Bone marrow (tissue), 2 donors: ENCODE measurements at regions not wholly inside any gene's neighbourhood (a gene's known extent, or its start where the extent isn't known, plus 50 kb on each side); places are given as distances from the start of the nearest gene placed in this dataset.
"Not testable (repeated sequence)": the region's sequence is repeated elsewhere in the genome, so short reads cannot be mapped to it uniquely, and the experiment has no call there.

Experiments
- DNase-seq, 2 donors: peaks; one replicate each; lab custom pipeline; 2025; lab: John Stamatoyannopoulos, UW

DNA sequence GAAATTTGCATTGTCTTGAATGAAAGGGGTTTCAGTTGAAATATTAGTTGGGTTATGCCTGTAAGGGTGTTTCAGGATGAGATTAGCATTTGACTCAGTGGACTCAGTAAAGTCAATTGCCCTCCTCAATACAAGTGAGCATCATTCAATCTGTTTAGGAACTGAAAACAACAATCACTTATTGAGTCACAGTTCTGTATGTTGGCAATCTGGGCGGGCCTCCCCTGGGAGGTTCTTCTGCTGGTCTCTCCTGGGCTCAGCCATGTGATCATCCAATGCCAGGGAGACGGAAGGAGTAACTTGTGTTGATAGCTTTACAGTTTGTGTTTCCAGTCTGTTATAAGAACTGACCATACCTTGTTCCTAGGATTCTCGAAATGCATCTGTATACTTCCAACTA is 262.9 kb upstream of the RUNX1 start:
- no peak for DNase-seq

- DNase-seq = no peak
These were observed 260.2 kb upstream of the RUNX1 start for GRCh38 chr21:35309316-35309715.

- DNase-seq = no peak
These were observed 254.0 kb upstream of the RUNX1 start for GRCh38 chr21:35303085-35303484.

- no peak for DNase-seq
These were observed 249.7 kb upstream of the RUNX1 start for GRCh38 chr21:35298757-35299156.

DNA sequence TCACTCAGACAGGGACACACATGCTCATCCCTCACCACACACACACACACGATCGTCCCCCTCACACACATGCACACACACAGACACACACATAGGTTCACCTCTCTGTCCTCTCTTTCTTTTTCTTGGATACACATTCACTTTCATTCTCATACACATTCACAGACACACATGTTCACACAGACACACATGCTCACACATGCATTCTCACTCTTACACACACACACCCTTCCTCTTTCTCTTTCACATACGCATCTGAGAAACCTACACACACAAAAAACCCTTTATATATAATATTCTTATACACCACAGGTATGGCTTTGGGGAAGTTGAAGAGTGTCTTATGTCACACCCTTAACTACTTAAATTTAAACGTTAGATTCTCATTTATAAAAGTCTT is 248.6 kb upstream of the RUNX1 start:
- DNase-seq = no peak

DNA sequence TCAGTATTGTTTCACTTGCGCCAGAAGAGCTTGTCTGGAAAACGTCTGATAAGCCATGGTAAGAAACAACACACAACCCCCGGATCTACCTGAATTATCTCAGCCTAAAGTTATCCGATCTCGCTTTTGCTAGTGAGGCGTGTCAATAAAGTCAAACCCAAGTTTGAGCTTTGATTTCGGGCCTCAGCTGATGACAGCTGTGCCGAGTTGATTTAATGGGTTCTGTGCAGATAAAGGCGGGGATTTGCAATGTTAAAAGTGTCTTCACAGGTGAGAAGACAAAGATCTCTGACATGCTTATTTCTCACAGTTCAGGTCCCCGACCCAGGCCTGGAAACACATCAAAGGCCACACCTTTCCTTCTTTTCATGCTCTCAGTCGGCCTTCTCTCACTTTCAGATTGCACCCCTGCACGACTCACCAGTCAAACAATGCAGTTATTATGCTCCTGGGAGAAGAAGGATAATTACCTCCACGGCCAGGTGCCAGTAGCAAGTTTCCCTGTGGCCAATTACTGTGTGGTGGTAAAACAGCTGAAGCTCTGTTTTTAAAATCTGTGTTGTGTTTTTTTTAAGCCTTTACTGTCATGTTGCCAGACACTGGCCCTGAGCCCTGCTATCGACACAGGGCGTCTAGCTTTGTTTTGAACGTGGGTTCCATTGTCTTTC is 245.3 kb upstream of the RUNX1 start:
- no peak for DNase-seq

DNA sequence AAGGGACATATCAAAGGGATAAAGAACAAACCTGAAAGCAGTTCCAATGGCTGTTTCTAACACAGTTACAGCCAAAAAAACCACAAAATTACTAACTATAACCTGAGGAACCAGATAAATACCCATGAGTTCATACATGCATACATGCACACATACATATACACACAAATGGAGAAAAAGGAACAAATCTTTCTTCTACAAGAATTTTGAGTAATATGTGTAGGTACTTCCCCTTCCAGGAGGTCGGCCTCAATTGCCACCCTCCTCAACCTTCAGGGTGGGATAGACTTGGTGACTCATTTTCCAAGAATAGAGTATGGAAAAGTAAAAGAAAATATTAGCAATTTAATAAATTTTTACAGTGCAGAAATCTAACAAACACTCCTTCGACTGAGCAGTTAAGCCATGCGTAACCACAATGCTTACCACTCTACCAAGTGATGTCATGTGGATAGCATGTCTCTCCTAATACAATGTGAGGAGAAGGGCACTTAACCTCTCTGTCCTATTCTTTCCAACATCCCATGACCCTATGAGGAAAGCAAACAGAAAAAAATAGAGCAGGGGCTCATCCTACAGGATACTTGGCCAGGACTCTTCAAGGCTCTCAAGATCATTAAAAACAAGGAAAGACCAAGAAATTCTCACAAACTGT is 243.0 kb upstream of the RUNX1 start:
- DNase-seq = no peak

GRCh38 chr21:35291034-35291433 is 241.9 kb upstream of the RUNX1 start:
- no peak for DNase-seq

DNA sequence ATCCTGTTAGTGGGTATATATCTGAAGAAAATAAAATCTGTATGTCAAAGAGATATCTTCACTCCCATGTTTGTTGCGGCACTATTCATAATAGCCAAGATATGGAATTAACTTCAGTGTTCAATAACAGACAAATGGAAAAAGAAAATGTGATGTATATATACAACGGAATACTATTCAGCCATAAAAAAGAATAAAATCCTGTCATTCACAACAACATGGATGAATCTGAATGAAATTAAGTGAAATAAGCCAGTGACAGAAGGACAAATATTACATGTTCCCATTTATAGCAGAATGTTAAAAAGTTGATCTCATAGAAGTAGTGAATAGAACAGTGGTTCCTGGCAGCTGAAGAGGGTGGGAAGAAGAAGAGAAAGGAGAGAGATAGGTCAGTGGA is 239.1 kb upstream of the RUNX1 start:
- DNase-seq = no peak

GRCh38 chr21:35284199-35284598 is 235.1 kb upstream of the RUNX1 start:
- DNase-seq = no peak

- DNase-seq = no peak
These were observed 233.8 kb upstream of the RUNX1 start for GRCh38 chr21:35282944-35283343.

DNA sequence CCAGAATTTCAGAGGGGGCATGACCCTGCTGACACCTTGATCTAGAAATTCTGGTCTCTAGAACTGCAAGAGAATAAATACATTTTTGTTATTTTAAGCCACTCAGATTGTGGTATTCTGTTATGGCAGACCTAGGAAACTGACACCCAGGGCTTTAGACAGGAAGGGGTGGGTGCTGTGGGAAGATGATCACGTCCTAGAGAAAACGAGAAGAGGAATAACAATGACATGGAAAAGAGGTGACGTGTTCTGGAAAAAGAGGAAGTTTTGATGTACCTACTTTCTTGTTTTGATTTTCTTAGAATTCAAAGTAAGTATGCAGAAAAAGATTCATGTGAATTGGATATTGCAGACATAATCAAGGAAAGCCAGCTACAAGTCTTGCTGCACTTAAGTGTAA is 232.9 kb upstream of the RUNX1 start:
- no peak for DNase-seq

DNA sequence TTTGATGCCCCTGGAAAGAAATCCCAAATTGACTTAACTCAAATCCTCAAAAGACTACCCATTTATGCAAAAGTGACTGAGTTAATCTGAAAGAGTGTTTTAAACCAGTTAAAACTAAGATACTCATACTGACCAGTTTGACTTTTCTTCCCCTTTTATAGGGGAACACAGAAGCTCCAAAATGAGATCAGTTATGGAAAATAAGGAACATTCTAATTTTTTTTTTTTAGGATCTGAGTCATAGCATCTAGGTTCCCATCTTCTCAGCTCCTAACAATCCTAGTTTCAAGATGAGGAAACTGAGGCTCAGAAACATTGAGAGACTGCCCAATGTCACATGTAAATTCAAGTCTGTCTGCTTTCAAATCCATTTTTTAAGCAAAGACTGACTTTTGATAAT is 231.1 kb upstream of the RUNX1 start:
- DNase-seq = no peak

DNA sequence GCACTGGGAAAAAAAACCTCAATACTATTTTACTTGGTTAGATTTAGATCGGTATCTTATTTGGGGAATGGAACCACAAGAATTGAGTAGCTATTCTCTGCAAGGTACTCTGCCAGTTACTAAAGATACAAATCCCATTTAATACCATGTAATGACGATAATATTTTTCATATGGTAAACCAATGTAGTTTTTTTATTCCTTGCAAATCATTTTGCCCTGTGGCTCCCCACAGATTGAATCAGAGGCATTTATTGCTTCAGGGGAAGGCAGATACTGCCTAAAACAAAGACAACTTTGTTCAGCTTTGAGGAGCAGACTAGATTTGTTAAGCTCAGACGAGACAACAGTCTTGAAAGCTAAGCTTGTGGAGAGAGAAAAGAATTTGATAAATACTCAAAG is 226.7 kb upstream of the RUNX1 start:
- no peak for DNase-seq

- no peak for DNase-seq
These were observed 225.8 kb upstream of the RUNX1 start for GRCh38 chr21:35274923-35275322.

DNA sequence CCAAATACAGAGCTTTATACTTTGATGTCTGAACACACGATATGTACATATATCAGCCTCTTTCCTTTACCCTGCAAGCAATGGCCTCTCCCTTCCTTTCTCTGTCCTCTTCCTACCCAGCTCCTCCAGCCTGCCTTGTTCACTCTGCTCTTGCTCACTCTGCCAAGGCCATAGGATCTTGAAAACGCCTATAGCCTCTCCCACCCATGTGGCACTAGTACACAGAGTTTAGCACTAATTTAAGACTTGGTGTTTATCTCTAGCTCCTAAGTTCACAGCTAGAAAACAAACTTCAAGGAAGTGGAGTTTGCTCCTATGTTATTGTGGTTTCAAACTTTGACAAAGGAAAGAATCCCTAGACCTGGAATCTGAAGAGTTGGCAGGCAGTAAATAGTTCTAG is 225.0 kb upstream of the RUNX1 start:
- DNase-seq = no peak

GRCh38 chr21:35273333-35273732 is 224.2 kb upstream of the RUNX1 start:
- DNase-seq = no peak

DNA sequence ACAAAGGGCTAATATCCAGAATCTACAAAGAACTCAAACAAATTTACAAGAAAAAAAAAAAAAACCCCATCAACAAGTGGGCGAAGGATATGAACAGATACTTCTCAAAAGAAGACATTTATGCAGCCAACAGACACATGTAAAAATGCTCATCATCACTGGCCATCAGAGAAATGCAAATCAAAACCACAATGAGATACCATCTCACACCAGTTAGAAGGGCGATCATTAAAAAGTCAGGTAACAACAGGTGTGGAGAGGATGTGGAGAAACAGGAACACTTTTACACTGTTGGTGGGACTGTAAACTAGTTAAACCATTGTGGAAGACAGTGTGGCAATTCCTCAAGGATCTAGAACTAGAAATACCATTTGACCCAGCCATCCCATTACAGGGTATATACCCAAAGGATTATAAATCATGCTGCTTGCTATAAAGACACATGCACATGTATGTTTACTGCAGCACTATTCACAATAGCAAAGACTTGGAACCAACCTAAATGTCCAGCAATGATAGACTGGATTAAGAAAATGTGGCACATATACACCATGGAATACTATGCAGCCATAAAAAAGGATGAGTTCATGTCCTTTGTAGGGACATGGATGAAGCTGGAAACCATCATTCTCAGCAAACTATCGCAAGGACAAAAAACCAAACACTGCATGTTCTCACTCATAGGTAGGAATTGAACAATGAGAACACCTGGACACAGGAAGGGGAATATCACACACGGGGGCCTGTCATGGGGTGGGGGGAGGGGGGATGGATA is 222.4 kb upstream of the RUNX1 start:
- not testable (repeated sequence) for DNase-seq

DNA sequence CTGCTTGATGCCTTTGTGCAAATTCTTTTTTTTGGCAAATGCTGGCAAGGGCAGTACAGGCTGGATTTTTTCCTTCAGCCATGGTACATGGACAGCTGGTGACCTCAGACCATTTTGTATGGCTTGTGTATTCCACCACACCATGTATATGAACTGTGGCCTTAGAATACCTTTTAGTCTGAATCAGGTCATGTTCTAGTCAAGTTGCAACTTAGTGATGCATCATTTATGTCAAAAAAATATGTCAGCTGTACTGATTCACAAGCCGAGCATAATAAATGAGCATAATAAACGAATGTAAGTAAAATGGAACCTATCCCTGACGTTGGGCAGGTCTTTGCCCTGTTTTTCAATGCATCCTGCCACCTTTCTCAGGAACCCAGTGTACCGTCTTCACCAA is 219.7 kb upstream of the RUNX1 start:
- DNase-seq = no peak

DNA sequence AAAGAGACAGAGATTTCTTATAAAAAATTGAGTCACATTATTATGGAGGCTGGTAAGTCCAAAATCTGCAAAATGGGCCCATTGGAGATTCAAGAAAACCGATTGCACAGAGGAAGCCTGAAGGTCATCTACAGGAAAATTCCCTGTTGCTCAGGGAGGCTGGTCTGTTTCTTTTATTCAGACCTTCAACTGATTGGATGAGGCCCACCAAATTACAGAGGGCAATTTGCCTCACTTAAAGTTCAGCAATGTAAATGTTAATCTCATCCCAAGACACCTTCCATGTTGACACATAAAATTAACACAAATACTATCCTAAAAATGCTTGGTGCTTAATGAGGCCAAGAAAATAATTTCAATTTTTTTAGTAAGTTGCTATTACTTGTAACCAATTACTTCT is 219.2 kb upstream of the RUNX1 start:
- no peak for DNase-seq

DNA sequence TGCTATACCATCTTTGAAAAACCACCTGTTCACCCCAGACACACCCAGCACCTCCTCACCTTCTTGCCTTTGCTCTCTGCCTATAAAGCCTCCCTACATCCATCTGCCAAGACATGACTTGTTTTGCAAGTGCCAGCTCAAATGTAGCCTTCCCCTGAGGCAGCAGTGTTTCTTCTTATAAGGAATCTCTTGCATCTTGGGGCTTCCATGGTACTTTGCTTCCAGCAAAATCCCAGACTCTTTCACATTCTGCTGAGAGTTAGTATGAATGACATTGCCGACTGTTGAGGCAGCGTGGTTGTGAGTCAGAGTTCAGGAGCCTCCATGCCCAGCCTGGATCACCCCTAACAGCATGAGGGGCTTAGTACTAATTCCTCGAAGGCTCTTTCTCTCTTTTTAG is 217.4 kb upstream of the RUNX1 start:
- DNase-seq = no peak

DNA sequence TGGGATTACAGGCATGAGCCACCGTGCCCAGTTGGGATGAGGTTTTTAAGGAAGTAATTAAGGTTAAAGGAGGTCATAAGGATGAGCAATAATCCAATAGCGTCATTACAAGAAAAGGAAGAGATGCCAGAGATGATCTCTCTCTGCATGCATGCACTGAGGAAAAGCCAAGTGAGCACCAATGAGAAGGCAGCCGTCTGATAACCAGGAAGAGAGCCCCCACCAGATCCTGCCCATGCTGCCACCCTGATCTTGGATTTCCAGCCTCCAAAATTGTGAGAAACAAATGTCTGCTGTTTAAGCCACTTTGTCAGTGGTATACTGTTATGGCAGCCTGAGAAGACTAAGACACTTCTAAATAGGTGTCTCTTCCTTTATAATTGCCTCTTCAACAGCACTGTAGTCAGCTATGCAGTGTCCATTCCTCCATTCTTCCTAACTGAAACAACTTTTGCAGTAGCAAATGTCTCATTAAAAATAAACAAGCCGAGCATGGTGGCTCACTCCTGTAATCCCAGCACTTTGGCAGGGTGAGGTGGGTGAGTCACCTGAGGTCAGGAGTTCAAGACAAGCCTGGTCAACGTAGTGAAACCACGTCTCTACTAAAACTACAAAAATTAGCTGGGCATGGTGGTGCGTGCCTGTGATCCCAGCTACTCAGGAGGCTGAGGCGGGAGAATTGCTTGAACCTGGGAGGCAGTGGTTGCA is 216.2 kb upstream of the RUNX1 start:
- no peak for DNase-seq

DNA sequence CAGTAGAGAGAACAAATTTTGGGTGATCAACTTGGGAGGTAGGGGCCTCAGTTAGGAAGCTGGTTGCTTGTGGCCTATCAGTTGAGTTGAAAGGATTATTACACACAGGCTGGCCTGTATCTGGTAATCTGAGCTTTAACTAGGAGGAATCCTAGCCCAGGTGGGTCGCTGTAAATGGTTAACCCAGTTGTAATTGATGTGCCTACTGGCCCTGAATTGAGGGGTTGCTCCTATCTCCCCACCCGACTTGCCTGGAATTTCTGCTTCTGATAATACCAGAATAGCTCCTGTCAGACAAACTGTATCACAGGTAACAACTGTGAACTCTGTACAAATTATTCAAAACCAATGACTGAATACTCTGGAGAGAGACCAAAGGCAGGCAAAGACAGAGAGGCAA is 210.4 kb upstream of the RUNX1 start:
- no peak for DNase-seq
